ENCODE measurements at regions not wholly inside any gene's neighbourhood (a gene's known extent, or its start where the extent isn't known, plus 50 kb on each side); places are given as distances from the start of the nearest gene placed in this dataset.

GRCh38 chr18:60775978-60776377, 403.4 kb upstream of the MC4R start:
- TF ChIP-seq CTCF (IDR thresholded peaks at IDR 0.05) (no peak), POLR2A (IDR thresholded peaks at IDR 0.05) (no peak)
